Liver (tissue), 3 donors: ENCODE measurements at regions not wholly inside any gene's neighbourhood (a gene's known extent, or its start where the extent isn't known, plus 50 kb on each side); places are given as distances from the start of the nearest gene placed in this dataset.

Source experiments
- CTCF ChIP-seq: fragments of 150-350 bp; IDR thresholded peaks from 2 replicates; pipeline ENCODE4 v1.5.1; 2017; ENCODE audit warnings: improper control_type of control experiment, low read depth, low read length; ENCODE audit not compliant: missing input control
- EGR1 ChIP-seq, 2 donors: IDR thresholded peaks; 2 replicates each; pipeline ENCODE4 v1.6.1; 2016 to 2018; ENCODE audit warnings: antibody characterized with exemption in 2 of 2, low read depth in 2 of 2
- FOXA1 ChIP-seq: IDR thresholded peaks from 2 replicates; pipeline ENCODE4 v1.6.1; 2016; ENCODE audit warnings: antibody characterized with exemption
- JUND ChIP-seq, 2 donors: IDR thresholded peaks; 2 replicates each; pipeline ENCODE4 v1.6.1; 2016; ENCODE audit warnings: antibody characterized with exemption in 2 of 2
- RAD21 ChIP-seq, 2 donors: IDR thresholded peaks; 2 replicates each; pipeline ENCODE4 v1.6.1; 2016; ENCODE audit warnings: antibody characterized with exemption in 2 of 2, mild to moderate bottlenecking in 2 of 2
- REST ChIP-seq: IDR thresholded peaks from 2 replicates; pipeline ENCODE4 v1.6.1; 2016; ENCODE audit warnings: antibody characterized with exemption, mild to moderate bottlenecking
- donor health status: healthy.
- donor health status: healthy.

- TF ChIP-seq CTCF: no peak
- no peak for TF ChIP-seq REST
- TF ChIP-seq EGR1 (IDR thresholded peaks at IDR 0.05; ENCODE audit: low read depth in 2 of 2): no peak
- TF ChIP-seq JUND (IDR thresholded peaks at IDR 0.05): no peak
- no peak for TF ChIP-seq FOXA1
- no peak for TF ChIP-seq RAD21 (IDR thresholded peaks at IDR 0.05)
These were observed 84.3 kb downstream of the HTR1A start for GRCh38 chr5:63877961-63878360.
